HTR-8/SVneo (cell line): ENCODE measurements at regions not wholly inside any gene's neighbourhood (a gene's known extent, or its start where the extent isn't known, plus 50 kb on each side); places are given as distances from the start of the nearest gene placed in this dataset.

Experiments
- DNase-seq: peaks from one replicate; pipeline ENCODE4 v3.0.0; 2011; ENCODE audit warnings: low spot score, mixed read lengths; ENCODE audit not compliant: insufficient read length
- FAIRE-seq: peaks from 2 replicates; lab custom pipeline; 2011; peaks lifted over from hg19 to GRCh38; lab: Jason Lieb, UNC

- DNase-seq (no peak), FAIRE-seq (peak; percentile 68)
Observed at GRCh38 chr2:96438589-96438988, 66.6 kb downstream of the NEURL3 start.

DNA sequence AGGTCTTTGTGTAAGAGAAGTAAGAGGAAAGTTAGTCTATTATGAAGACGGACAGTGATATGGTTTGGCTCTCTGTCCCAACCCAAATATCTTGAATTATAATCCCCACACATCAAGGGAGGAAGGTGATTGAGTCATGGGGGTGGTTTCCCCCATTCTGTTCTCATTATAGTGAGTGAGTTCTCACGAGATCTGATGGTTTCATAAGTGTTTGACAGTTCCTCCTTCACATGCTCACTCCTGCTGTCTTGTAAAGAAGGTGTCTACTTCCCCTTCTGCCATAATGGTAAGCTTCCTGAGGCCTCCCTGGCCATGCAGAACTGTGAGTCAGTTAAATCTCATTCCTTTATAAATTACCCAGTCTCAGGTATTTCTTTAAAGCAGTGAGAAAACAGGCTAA is 67.6 kb downstream of the NEURL3 start:
- DNase-seq (no peak), FAIRE-seq (peak; percentile 20)

DNA sequence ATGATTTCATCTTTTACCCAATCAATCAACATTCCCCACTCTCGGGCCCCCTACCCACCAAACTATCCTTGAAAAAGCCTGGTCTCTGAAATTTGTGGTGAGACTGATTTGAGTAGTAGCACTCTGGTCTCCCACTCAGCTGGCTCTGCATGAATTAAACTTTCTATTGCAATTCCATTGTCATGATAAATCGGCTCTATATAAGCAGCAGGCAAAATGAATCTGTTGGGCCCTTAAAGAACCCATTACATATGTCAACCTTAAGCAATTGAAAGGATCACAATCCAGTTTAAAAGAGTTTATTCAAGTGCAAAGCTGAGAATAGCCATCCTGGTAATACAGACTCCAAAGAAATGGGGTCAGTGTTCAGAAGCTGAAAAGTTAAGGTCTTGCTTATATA is 68.2 kb downstream of the NEURL3 start:
- no peak for DNase-seq
- FAIRE-seq = no peak

- FAIRE-seq (no peak), DNase-seq (no peak)
Observed at GRCh38 chr2:96436416-96436815, 68.7 kb downstream of the NEURL3 start.

- no peak for FAIRE-seq
- no peak for DNase-seq
Observed at GRCh38 chr2:96431319-96431718, 73.8 kb downstream of the NEURL3 start.

DNA sequence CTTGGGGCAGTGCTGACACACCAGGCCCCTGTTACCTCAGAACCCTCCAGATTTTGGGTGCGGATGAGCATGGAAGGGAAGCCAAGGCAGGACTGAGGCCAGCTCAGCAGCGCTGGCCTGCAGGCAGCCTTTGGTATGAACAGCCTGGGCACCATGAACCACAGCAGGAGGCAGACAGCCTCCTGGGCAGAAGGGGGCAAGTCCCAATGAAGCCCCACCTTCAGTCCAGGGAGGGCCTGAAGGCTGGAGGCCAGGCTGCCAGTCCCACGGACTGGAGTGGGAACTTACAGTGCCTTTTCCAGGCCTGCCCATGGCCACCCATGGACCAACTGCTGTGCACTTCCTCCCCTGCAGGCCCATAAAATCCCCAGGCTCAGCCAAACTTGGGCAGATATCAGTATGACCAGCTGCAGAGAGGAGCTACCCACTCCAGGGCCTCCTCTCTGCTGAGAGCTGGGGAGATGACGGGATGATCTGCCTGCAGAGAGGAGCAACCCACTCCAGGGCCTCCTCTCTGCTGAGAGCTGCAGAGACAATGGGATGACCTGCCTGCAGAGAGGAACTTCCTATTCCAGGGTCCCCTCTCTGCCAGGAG is 74.7 kb downstream of the NEURL3 start:
- DNase-seq = no peak
- no peak for FAIRE-seq

- FAIRE-seq = peak; percentile 95
Observed at GRCh38 chr2:96427917-96428316, 77.2 kb downstream of the NEURL3 start.

DNA sequence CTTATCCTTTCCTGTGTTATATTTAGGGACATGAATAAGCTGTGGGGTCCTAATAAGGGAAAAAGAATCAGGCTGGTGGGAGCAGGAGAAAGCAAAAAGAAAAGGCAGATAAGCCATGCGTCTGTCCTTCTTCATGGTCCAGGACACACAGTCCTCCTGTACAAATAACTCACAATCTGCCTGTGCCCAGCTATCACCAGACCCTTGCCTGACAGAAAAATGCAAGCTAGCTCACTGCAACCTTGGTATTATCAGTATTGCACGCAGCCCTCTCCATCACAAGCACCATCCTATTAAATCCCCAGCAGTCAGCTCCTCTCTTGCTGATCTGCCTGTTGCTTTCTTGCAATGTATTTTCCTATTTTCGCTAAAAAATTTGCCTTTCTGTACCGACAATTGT is 78.0 kb downstream of the NEURL3 start:
- no peak for DNase-seq
- FAIRE-seq = no peak

More at GRCh38 chr2:96427917-96428316, 77.2 kb downstream of the NEURL3 start:
- DNase-seq = peak; percentile 84

DNA sequence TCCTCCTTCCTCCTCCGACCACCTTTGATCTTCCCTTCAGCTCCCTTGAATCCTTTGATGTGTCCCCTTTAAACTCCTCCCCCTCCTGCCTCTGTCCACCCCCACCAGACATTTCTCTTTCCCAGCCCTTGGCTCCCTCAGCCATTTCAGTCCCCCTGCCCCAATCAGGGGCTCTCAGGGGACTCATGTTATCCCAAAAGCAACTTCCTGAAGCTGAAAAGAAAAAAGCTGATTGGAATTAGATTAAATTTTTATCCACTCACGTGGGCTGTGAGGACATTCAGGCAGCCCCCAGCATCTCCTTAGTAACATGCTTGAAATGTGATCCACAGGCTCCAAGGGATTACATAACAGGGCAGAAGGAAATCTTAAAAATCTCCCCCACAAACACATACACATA is 81.3 kb downstream of the NEURL3 start:
- DNase-seq (peak; percentile 66), FAIRE-seq (peak; percentile 23)
